NOMO-1 treated with dmso at 0.1 percent for 144 hours (cell line): ENCODE measurements at regions not wholly inside any gene's neighbourhood (a gene's known extent, or its start where the extent isn't known, plus 50 kb on each side); places are given as distances from the start of the nearest gene placed in this dataset.

Experiments used
- DNase-seq: peaks from one replicate; lab custom pipeline; 2025; ENCODE audit not compliant: unreplicated experiment; lab: John Stamatoyannopoulos, UW

- no peak for DNase-seq
Observed at GRCh38 chr7:18239212-18239611, 211.6 kb upstream of the PRPS1L1 start.

DNA sequence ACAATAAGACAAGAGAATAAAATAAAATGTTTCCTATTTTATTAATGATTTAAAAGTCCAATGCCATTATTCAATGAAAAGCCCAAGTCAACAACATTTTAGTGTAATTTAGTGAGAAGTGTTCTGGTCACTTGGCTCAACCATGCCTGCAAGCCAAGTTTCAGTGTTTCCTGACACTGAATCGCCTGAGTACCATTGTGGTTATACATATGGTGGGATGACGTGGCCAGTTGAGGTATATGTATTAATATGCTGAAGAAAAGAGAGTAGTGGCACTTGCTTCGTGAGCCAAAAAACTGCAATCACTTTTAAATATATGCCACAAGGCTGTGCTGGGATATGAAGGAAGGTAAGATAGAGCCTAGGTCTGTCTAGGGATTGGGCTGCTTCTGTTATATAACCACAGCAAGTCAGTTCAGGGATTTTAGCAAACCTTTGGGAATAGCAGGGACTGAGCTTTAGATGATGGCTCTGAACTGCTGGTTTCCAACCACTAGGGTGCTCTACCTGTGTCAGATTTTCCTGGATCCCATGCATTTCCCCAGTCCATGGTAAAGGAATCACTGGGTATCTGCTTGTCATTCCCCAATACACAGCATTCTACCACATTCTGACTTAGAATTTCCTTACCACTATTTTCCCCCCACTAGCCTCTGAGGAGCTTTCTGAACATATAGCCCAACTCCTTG, 214.0 kb upstream of the PRPS1L1 start:
- DNase-seq: no peak

DNA sequence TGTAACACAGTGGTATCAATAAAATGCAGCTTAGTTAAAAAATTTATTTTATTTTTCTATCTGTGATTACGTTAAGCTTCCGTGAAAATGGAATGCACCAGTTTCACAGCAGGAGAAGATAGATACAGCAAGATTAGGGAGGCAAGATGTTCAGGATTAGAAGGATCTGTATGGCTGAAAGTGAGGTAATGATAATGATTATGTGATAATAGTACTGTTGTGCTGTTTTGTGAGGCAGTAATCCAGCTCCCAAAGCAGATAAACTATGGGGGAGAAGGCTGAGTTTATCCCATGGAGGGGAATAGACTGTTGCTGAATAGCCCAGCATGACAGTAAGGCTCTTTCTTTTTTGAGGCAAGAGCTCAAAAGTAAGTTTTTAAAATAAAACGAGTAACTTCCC, 216.1 kb upstream of the PRPS1L1 start:
- no peak for DNase-seq

DNA sequence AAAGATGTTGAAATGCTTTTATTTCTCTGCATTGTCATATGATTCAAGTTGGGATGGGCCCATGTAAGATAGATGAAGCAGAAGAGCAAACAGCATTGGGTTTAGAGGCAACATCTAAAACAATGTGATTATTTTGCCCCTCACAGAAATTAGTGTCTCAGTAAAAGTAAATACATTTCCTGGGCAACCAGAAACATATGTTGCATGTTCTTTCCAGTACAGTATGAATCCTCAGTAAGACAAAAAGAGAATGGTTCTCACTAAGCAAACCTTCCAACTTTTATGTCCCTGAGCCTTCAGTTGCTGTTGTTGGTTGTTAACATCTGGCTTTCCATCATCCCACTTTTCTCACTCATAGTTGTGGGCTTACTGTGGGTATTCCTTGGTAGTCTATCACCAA, 222.5 kb upstream of the PRPS1L1 start:
- DNase-seq: no peak

DNA sequence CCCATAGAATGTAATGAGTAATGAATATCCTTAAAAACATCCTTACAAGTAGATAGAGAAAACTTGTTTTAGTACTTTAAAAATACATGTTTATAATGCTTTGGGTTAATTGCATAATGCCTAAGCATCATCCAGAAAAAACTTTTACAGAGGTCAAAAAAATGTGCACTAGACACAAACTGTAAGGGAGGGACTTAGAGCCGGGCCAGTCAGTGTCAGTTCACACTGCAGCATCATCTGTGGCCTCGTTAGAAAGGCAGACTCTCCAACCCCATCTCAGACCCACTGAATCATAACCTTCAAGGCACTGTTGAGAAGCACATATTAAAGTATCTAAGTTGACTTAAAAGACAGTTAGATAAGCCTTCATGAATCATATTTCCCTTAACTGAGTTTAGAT, 230.1 kb upstream of the PRPS1L1 start:
- DNase-seq: no peak

GRCh38 chr7:18262058-18262457, 233.5 kb upstream of the HDAC9 start:
- no peak for DNase-seq

DNA sequence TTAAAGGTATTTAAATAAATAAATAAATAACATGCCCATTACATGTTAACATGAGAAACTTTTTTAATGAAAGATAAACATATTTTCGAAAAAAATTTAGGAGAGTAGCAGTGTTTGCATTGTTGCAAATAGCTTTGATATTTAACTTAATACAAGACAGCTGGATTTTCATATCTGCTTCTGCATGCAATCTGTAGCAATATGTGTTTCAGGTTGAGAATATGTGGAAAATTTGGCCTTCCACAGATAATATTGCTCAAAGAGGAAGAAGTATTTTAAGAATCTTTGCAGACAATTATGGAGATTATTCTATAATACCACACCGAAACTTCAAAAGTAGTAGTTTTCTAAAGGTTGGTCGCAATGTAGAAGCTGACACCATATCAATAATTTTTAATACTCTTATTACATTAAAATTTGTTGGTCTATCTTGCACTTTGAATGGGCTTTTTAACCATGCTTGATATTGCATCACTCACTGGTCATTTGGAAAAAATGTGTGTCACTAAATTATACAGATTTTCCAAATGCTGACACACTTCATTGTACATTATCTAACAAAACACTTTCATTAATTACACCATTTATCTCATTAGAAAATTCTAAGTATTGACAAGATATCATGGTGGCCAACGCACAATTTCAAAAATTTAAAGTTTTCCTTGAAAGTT, 229.8 kb upstream of the HDAC9 start:
- no peak for DNase-seq

DNA sequence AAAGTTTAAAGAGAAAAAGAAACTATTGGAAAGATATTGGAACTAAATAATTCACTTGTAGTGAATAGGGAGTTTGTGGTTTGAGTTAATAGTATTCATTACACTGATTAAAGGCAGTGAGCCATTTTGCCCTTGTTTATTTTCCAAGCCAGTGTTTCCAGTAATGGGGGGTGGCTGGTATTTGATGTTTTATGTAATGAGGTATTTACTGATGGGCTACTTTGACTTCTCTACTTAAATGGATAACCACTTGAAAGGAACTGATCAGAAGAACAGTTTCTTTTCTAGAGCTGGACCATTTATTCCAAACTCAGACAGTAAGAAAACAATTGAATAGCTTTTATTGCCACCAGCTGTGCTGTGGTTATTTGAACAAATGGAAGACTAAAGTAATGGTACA, 227.0 kb upstream of the HDAC9 start:
- no peak for DNase-seq

DNA sequence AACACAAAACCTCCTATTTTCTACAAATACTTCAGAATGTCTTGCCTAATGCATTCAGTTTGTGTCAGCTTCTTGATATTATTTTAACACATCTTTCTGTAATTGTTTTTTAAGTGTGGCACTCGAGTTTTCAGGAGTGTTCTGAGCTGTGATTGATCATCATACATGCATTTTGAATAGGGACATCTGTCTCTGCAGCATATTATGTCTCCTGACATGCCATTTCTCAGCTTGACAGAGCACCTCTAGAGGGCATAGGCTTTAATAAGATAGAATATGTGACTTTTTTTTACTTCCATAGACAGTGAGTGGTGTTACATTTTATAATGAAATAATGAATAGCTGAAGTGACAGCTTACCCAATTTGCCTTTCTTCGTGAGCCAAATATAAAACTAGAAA, 219.2 kb upstream of the HDAC9 start:
- DNase-seq: no peak

DNA sequence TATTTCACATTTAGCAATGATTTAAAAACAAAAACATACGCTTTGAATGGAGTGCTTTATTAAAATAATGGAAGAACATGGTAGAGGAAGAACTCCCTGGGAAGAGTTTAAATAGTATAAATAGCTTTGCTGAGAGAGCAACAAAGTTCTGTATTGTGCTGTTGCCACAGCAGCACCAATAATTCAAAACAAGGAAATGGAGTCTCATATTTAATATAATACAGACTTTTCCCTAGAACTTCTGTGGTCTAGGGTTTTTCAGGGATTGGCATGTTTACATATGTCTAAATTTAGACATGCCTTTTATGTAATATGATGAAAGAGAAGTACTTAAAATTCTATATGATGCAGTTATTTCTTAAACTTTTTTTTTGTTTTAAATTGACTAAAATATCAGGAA, 217.2 kb upstream of the HDAC9 start:
- DNase-seq: no peak

GRCh38 chr7:18283045-18283444, 212.5 kb upstream of the HDAC9 start:
- no peak for DNase-seq

DNA sequence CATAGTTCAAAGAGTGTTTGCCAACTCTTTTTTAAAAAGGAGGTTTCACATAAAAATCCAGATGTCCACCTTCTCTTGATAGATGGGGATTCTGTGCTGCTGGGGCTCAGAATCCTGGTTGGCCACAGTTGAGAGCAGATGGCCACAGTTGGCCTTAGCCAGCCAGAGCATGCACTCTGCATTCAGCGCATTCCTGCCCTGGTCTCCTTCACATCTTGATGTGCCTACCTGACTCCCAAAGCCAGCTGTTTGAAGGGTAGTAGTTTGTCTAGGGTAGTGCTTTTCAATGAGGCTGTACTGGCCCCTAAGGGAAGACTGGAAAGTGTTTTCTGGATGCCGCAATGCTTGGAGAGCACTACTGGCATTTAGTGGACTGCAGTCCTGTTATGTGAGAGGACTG, 208.1 kb upstream of the HDAC9 start:
- no peak for DNase-seq

- no peak for DNase-seq
Observed at GRCh38 chr7:18288322-18289037, 207.1 kb upstream of the HDAC9 start.

DNA sequence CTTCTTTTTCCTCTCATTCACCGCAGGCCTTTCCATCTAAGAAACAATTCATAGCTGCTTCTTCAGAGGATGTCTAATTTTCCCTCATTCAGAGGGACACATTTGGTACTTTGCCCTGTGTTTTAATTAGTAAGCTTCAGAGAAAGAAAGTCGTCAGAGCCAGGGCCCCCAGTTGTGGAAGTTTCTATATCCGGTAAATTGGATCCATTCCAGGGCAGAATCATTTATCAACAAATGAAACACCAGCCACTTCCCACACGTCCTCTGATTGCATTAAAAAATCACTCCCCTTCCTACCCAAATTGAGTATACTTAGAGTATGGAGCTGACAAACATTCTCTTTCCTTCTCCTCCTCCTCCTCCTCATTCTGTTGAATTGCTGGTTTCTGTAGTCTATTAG, 205.8 kb upstream of the HDAC9 start:
- DNase-seq: no peak

- peak; percentile 23 for DNase-seq
Observed at GRCh38 chr7:18290223-18290622, 205.3 kb upstream of the HDAC9 start.

- no peak for DNase-seq
Observed at GRCh38 chr7:18290865-18291264, 204.7 kb upstream of the HDAC9 start.

DNA sequence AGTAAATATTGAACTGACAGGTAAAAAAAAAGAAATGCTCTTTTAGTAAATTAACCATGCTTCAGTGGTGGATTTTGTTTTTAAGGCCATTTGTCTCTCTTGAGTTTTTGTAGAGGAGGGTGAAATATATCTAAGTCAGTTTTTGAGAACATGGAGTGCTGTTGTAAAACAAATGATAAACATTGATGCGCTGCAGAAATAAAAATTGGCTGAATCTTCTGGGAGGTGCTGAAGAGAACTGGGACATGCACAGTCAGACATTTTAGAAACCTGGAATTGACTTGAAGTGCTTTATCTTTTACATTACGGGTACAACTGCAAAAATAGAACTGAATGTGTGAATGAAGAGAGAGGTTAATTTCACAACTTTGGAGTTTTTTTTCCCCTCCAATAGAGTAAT, 203.0 kb upstream of the HDAC9 start:
- no peak for DNase-seq

DNA sequence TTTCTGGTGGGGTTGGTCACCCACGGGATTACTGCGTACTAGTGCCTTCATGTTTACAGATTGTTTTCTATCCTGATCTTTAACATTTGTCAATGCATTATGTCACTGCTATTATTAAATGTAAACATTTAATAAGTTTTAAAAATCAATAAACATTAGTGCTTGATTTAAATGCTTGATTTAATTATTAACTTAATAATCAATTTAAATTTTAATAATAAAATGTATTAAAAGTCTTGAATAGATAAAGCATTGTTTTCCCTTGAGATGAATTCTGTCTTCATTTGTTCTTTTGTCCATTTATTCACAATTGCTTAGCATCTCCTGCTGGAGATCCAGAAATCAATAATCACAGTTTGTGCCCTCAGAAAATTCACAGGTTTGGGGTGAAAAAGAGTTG, 201.8 kb upstream of the HDAC9 start:
- DNase-seq: no peak

DNA sequence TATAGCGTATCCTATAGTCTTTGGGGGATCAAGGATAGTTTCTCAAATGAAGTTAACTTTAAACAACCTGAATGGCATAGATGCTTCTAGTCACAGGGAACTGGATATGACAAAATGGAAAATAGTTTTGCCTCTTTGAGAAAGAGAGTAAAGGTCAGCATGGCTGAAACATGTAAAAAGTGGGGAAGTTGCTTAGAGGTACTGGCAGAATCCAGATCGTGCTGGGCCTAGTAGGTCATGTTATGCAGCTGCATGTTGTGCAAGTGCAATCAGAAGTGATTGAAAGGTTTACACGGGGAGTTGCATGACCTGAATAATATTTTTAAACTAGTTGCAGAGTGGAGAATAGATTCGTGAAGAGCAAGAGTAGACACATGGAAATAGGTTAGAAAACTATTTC, 201.1 kb upstream of the HDAC9 start:
- DNase-seq: peak; percentile 56

DNA sequence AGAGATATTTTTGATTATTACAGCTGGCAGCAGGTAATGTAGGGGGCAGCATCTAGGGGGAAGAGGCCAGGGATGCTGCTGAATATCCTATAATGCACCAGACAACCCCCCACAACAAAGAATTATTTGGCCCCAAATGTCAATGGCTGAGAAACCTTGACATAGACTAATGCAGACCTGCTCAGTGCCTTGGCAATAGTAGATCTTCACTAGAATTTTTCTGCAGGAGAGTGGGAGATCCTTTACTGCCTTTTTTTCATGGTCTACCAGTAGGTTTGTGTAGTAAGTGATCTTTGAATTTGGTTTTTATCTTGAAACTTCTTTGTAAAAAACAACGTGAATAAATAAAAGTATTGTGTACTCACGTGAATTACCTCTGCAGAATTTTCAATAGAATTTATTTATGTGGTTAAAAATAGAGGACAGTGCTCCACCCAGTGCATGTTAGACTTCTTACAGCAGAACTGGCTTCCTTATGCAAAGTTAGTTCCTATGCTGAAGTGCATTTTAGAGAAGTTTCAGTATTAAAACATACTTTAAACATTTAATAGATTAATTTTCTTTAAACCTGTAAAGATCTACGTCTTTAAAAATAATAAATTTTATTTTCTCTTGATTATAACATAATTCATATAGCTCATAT, 199.6 kb upstream of the HDAC9 start:
- no peak for DNase-seq

GRCh38 chr7:18302097-18302496, 193.5 kb upstream of the HDAC9 start:
- no peak for DNase-seq

DNA sequence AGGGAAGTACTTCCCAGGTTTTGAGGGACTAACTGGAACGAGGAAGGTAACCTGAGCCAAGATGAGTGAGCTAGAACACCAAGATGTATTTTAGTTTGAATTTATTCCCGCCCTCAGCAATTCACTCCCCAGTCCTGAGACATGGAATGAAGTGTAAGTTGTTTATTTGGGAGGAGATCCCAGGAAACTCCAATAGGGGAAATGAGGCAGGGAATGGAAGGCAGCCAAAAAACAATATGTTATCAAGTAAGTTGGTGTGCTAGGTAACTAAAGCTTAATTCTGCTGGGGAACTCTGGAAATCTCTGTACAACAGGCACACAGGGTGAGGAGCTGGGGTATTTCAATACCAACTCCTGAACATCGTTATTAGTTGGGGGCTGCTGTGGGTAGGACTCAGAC, 189.7 kb upstream of the HDAC9 start:
- no peak for DNase-seq
